Parathyroid adenoma (tissue), 2 donors: ENCODE measurements at regions not wholly inside any gene's neighbourhood (a gene's known extent, or its start where the extent isn't known, plus 50 kb on each side); places are given as distances from the start of the nearest gene placed in this dataset.

ENCODE experiments used
- H2AFZ ChIP-seq: fragments of 300-600 bp; sonication (generic); one replicate; pipeline ENCODE4 v1.7.0; 2017; ENCODE audit warnings: antibody characterized with exemption, mild to moderate bottlenecking
- H3K27ac ChIP-seq: fragments of 300-600 bp; sonication (generic); one replicate; pipeline ENCODE4 v1.7.0; 2017
- H3K27me3 ChIP-seq: fragments of 300-600 bp; sonication (generic); one replicate; pipeline ENCODE4 v1.7.0; 2017; ENCODE audit warnings: low read length; ENCODE audit not compliant: control insufficient read depth, insufficient read depth
- H3K36me3 ChIP-seq: fragments of 300-600 bp; sonication (generic); one replicate; pipeline ENCODE4 v1.7.0; 2017; ENCODE audit warnings: low read length; ENCODE audit not compliant: control insufficient read depth, insufficient read depth
- H3K4me1 ChIP-seq: fragments of 300-600 bp; sonication (generic); one replicate; pipeline ENCODE4 v1.7.0; 2017; ENCODE audit warnings: control low read depth
- H3K4me2 ChIP-seq: fragments of 300-600 bp; sonication (generic); one replicate; pipeline ENCODE4 v1.7.0; 2017; ENCODE audit warnings: low read length
- H3K4me3 ChIP-seq: fragments of 300-600 bp; sonication (generic); one replicate; pipeline ENCODE4 v1.7.0; 2017; ENCODE audit warnings: low read depth, low read length
- H3K79me2 ChIP-seq: fragments of 300-600 bp; sonication (generic); one replicate; pipeline ENCODE4 v1.7.0; 2017; ENCODE audit warnings: control low read depth
- H3K9ac ChIP-seq: fragments of 300-600 bp; sonication (generic); one replicate; pipeline ENCODE4 v1.7.0; 2017; ENCODE audit warnings: mild to moderate bottlenecking
- H3K9me3 ChIP-seq: fragments of 300-600 bp; sonication (generic); one replicate; pipeline ENCODE4 v1.7.0; 2017; ENCODE audit warnings: low read length; ENCODE audit not compliant: control insufficient read depth
- TF ChIP-seq, protein P1 (sequence below): fragments of 300-600 bp; sonication (generic); IDR thresholded peaks from one replicate; pipeline ENCODE4 v1.7.0; 2017; ENCODE audit warnings: antibody characterized with exemption, mild to moderate bottlenecking
- donor health status: primary hyperparathyroidism.

DNA sequence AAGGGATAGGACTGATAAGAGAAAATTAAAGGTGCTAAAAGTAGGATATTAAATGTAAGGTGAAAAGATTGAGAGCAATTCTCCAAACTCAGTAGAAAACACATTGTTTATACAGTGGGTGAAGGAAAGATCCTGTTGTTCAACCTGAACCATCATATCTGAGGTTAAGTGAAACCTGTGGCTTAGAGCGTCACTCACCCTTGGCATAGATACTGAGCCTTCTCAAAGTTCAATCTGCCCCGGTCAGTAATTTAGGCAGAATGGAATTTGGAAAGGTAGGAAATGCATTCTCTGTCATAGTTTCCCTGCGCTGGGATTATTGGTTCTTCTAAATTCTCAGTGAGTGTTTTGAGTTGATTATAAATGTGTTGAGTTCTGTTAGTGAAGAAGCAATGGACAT is 456.2 kb upstream of the NMUR2 start:
- Histone ChIP-seq H3K9ac (no peak overlapping the region), H3K4me1 (no peaks in the 10 kb centered on the region), H3K36me3 (no peaks in the 10 kb centered on the region), H3K4me3 (no peak overlapping the region), H3K9me3 (no peaks in the 10 kb centered on the region), H3K79me2 (no peaks in the 10 kb centered on the region), H2AFZ (no peak overlapping the region), H3K27ac (no peak overlapping the region), H3K27me3 (no peaks in the 10 kb centered on the region), H3K4me2 (no peak overlapping the region)
- TF ChIP-seq, protein P1, sequence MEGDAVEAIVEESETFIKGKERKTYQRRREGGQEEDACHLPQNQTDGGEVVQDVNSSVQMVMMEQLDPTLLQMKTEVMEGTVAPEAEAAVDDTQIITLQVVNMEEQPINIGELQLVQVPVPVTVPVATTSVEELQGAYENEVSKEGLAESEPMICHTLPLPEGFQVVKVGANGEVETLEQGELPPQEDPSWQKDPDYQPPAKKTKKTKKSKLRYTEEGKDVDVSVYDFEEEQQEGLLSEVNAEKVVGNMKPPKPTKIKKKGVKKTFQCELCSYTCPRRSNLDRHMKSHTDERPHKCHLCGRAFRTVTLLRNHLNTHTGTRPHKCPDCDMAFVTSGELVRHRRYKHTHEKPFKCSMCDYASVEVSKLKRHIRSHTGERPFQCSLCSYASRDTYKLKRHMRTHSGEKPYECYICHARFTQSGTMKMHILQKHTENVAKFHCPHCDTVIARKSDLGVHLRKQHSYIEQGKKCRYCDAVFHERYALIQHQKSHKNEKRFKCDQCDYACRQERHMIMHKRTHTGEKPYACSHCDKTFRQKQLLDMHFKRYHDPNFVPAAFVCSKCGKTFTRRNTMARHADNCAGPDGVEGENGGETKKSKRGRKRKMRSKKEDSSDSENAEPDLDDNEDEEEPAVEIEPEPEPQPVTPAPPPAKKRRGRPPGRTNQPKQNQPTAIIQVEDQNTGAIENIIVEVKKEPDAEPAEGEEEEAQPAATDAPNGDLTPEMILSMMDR, result no peak

DNA sequence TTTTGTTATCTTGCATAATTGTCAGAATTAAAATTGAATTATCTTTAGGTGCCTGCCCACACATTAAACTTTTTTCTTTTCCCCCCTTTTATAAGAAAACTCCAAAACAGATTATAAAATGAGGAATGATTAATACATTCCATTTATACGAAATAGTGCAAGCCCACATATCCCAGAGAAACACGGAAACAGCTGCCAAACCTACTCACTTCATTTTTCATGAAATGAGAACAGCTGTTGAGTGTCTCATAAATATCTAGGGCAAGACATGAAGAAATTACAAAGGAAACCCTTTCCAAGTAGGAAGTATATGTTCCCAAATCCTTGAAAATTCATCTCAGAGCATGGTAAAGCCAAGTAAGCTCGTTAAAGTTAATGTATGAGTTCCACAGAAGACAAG is 459.4 kb upstream of the NMUR2 start:
- Histone ChIP-seq H3K36me3 (no peaks in the 10 kb centered on the region), H3K4me1 (no peaks in the 10 kb centered on the region), H3K4me2 (no peak overlapping the region), H3K79me2 (no peaks in the 10 kb centered on the region), H3K27me3 (no peaks in the 10 kb centered on the region), H2AFZ (no peak overlapping the region), H3K9me3 (no peaks in the 10 kb centered on the region), H3K9ac (no peak overlapping the region), H3K4me3 (no peak overlapping the region), H3K27ac (no peak overlapping the region)
- TF ChIP-seq, protein P1, result no peak

DNA sequence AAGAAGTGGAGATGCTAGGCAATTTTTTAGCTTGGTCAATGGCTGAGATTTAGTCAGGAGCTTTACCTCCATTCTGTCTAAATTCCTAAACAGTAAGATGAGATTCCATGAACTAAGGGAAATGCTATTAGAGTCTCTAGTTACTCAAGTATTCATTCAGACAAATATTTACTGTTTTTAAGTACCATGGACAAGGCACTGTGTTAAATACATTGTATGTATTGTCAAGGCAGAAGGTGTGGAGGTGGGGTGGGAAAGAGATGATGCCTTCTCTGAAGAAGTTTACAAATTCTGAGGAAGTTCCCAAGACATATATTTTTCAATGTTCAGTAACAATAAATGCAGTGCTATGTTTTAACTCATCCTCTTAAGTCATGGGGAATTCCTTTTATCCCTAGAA is 459.9 kb upstream of the NMUR2 start:
- Histone ChIP-seq H2AFZ (no peak overlapping the region), H3K9me3 (no peaks in the 10 kb centered on the region), H3K27me3 (no peaks in the 10 kb centered on the region), H3K9ac (no peak overlapping the region), H3K79me2 (no peaks in the 10 kb centered on the region), H3K4me3 (no peak overlapping the region), H3K4me2 (no peak overlapping the region), H3K36me3 (no peaks in the 10 kb centered on the region), H3K27ac (no peak overlapping the region), H3K4me1 (no peaks in the 10 kb centered on the region)
- TF ChIP-seq, protein P1, result no peak

DNA sequence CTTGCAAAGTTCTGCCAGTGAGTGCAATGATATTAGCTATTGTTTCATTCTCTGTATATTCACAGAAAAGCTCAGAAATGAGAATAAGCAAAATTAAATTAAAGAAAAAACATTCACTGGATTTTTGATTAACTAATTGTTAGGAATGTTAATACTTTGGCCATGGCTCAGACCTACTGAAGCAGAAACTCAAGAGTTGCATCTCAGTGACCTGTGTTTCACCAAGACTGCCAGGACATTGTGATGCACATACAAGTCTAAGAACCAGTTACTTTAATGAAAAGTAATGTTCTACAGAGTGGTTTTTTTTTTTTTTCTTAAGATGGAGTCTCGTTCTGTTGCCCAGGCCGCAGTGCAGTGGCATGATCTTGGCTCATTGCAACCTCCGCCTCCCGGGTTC is 464.9 kb upstream of the NMUR2 start:
- H3K4me3 ChIP-seq, result no peak overlapping the region
- H3K9ac ChIP-seq, result no peak overlapping the region
- no peaks in the 10 kb centered on the region for H3K9me3 ChIP-seq
- no peaks in the 10 kb centered on the region for H3K4me1 ChIP-seq
- H3K36me3 ChIP-seq, result no peaks in the 10 kb centered on the region
- TF ChIP-seq, protein P1, result no peak
- H3K79me2 ChIP-seq, result no peaks in the 10 kb centered on the region
- H3K4me2 ChIP-seq, result no peak overlapping the region
- no peaks in the 10 kb centered on the region for H3K27me3 ChIP-seq
- no peak overlapping the region for H3K27ac ChIP-seq
- H2AFZ ChIP-seq, result no peak overlapping the region

DNA sequence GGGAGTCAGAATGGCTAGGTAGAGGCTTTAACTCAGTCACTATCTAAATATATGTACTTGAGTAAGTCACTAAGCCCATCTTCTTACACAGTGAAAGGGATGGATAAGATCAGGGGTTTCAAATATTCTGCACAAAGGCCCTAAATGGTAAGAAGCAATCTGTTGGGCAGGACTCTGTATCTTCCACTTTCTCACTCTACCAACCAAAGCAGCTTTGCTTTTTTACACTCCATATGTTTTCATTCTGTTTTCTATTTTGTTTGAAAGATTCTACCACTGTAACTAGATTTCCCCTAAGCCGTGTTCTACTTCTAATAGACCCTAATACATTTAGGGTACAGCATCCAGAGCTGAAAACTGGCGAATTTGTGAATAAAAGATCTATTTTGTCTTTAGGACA is 477.5 kb upstream of the NMUR2 start:
- Histone ChIP-seq H3K4me2 (no peak overlapping the region), H3K4me3 (no peak overlapping the region), H3K9ac (no peak overlapping the region), H2AFZ (no peak overlapping the region), H3K27me3 (no peaks in the 10 kb centered on the region), H3K4me1 (no peaks in the 10 kb centered on the region), H3K9me3 (no peaks in the 10 kb centered on the region), H3K27ac (no peak overlapping the region), H3K36me3 (no peaks in the 10 kb centered on the region), H3K79me2 (no peaks in the 10 kb centered on the region)
- TF ChIP-seq, protein P1, result no peak
